ENCODE measurements at regions not wholly inside any gene's neighbourhood (a gene's known extent, or its start where the extent isn't known, plus 50 kb on each side); places are given as distances from the start of the nearest gene placed in this dataset.

DNA sequence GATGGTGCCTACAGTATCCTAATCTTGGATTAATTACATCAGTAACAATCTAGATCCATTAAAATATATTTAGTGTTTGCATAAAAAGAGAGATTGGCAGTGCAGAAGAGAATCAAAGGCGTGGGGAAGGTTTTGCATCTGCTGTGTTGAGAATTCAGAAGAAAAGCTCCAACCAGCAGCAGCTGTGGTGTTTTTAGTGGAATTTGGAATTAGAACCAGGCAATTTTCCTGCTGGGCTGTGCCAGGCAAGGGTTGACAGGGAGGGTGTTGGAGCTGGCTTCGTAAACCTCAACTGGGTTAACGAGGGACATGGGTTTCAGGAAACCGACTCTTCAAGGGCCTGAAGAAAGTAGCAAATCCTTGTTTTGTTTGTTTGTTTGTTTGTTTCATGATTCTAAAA lies 107.8 kb upstream of the WSCD1 start:
- DNase-seq = no peak
- Histone ChIP-seq H3F3A (ENCODE audit: insufficient read depth, low read depth) (no peaks in the 10 kb centered on the region), H3K9me2 (ENCODE audit: insufficient read depth) (no peaks in the 10 kb centered on the region; the same call in 1 of the 2 replicates), H3K9me3 (ENCODE audit: insufficient read depth, low read depth) (no peaks in the 10 kb centered on the region; the same call in 1 of the 2 replicates), H3K4me2 (no peak overlapping the region), H2AFZ (no peak overlapping the region), H4K20me1 (ENCODE audit: insufficient read depth) (no peaks in the 10 kb centered on the region), H3K79me2 (ENCODE audit: low read depth) (no peaks in the 10 kb centered on the region), H3K27me3 (ENCODE audit: insufficient read depth, low read depth) (peaks cover 67% of the 10 kb centered on the region), H3K4me3 (no peak overlapping the region), H3K36me3 (ENCODE audit: low read depth) (no peaks in the 10 kb centered on the region), H3K4me1 (replicated peaks; ENCODE audit: insufficient read depth) (no peaks in the 10 kb centered on the region), H3K27ac (no peak overlapping the region)
- ChIA-PET CTCF (no interaction called here), POLR2A (ENCODE audit: unreplicated experiment) (no interaction called here)
- BruUV-seq (replicated peaks) = no TSS peak
- intact Hi-C loops (cut with micrococcal nuclease; ENCODE audit: unreplicated experiment) = no loop called here
- TF ChIP-seq, protein P1, sequence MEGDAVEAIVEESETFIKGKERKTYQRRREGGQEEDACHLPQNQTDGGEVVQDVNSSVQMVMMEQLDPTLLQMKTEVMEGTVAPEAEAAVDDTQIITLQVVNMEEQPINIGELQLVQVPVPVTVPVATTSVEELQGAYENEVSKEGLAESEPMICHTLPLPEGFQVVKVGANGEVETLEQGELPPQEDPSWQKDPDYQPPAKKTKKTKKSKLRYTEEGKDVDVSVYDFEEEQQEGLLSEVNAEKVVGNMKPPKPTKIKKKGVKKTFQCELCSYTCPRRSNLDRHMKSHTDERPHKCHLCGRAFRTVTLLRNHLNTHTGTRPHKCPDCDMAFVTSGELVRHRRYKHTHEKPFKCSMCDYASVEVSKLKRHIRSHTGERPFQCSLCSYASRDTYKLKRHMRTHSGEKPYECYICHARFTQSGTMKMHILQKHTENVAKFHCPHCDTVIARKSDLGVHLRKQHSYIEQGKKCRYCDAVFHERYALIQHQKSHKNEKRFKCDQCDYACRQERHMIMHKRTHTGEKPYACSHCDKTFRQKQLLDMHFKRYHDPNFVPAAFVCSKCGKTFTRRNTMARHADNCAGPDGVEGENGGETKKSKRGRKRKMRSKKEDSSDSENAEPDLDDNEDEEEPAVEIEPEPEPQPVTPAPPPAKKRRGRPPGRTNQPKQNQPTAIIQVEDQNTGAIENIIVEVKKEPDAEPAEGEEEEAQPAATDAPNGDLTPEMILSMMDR (conservative IDR thresholded peaks at IDR 0.05) = no peak
- no peak for TF ChIP-seq EZH2 (IDR thresholded peaks at IDR 0.05; ENCODE audit: low read depth)

DNA sequence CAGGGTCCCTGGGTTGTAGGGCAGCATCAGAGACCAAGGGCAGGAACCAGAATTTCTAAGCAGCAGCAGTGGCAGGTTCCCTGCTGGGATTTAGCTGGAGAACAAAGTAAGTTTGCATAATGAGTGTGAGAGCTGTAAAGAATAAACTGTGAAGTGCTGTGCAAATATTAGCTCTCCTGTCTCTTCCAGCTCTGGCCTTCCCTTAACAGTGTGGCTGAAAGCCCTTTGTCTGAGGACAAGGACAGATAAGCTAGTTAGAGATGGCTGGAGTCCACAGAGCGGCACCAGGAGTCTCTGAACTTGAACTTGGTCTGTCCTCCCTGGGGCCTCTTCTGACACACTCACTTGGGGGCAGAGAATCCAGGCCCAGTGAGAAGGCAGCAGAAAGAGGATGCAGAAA lies 98.2 kb upstream of the WSCD1 start:
- no peaks in the 10 kb centered on the region for H3K4me1 ChIP-seq (replicated peaks; ENCODE audit: insufficient read depth)
- peaks cover 55% of the 10 kb centered on the region for H3K27me3 ChIP-seq (ENCODE audit: insufficient read depth, low read depth)
- no peaks in the 10 kb centered on the region for H4K20me1 ChIP-seq (ENCODE audit: insufficient read depth)
- no peaks in the 10 kb centered on the region for H3K9me2 ChIP-seq (ENCODE audit: insufficient read depth)
- no peak for TF ChIP-seq EZH2 (IDR thresholded peaks at IDR 0.05; ENCODE audit: low read depth)
- no peak overlapping the region for H3K4me2 ChIP-seq
- no peak overlapping the region for H3K4me3 ChIP-seq
- intact Hi-C loops (cut with micrococcal nuclease; ENCODE audit: unreplicated experiment) = no loop called here
- no TSS peak for BruUV-seq (replicated peaks)
- H3K79me2 ChIP-seq (ENCODE audit: low read depth) = no peaks in the 10 kb centered on the region
- no peaks in the 10 kb centered on the region for H3K36me3 ChIP-seq (ENCODE audit: low read depth)
- no peak overlapping the region for H2AFZ ChIP-seq
- no peaks in the 10 kb centered on the region for H3F3A ChIP-seq (ENCODE audit: insufficient read depth, low read depth)
- no peak overlapping the region for H3K27ac ChIP-seq
- POLR2A ChIA-PET (ENCODE audit: unreplicated experiment) = no interaction called here
- CTCF ChIA-PET = interaction anchor here (0.6 kb wide), 1 partner anchor 1034 kb away, joined by 17 read pairs; no protein-coding TSS in a partner anchor
- no peaks in the 10 kb centered on the region for H3K9me3 ChIP-seq (ENCODE audit: insufficient read depth, low read depth)
- no peak for DNase-seq

DNA sequence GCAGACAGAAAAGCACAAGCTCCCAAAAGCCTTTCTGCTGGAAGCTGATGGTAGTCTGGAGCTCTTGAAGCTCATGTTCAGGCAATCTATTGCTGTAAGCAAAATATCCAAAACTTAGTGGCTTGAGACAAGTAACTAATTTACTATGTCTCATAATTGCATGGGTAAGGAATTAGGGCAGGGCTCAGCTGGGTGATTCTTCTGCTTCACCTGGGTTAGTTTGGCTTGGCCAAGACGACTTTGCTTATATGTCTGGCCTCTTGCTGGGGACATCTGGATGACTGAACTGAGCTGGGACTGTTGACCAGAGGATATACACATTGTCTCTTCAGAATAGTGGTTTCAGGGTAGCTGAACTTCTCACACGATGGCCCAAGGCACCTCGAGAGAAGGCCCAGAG lies 96.8 kb upstream of the WSCD1 start:
- H3K79me2 ChIP-seq (ENCODE audit: low read depth) = no peaks in the 10 kb centered on the region
- no peaks in the 10 kb centered on the region for H3K36me3 ChIP-seq (ENCODE audit: low read depth)
- H3K4me1 ChIP-seq (replicated peaks; ENCODE audit: insufficient read depth) = no peaks in the 10 kb centered on the region
- H3K9me2 ChIP-seq (ENCODE audit: insufficient read depth) = no peaks in the 10 kb centered on the region; the same call in 1 of the 2 replicates
- H3K27ac ChIP-seq = no peak overlapping the region
- ChIA-PET CTCF (no interaction called here), POLR2A (ENCODE audit: unreplicated experiment) (no interaction called here)
- peaks cover 64% of the 10 kb centered on the region for H3K27me3 ChIP-seq (ENCODE audit: insufficient read depth, low read depth)
- intact Hi-C loops (cut with micrococcal nuclease; ENCODE audit: unreplicated experiment) = no loop called here
- H4K20me1 ChIP-seq (ENCODE audit: insufficient read depth) = no peaks in the 10 kb centered on the region
- no peak overlapping the region for H3K4me2 ChIP-seq
- H3F3A ChIP-seq (ENCODE audit: insufficient read depth, low read depth) = no peaks in the 10 kb centered on the region
- no peak overlapping the region for H2AFZ ChIP-seq
- no peak overlapping the region for H3K4me3 ChIP-seq
- no TSS peak for BruUV-seq (replicated peaks)
- DNase-seq = no peak
- H3K9me3 ChIP-seq (ENCODE audit: insufficient read depth, low read depth) = no peaks in the 10 kb centered on the region
- TF ChIP-seq, protein P1 (conservative IDR thresholded peaks at IDR 0.05) = no peak
- no peak for TF ChIP-seq EZH2 (IDR thresholded peaks at IDR 0.05; ENCODE audit: low read depth)

DNA sequence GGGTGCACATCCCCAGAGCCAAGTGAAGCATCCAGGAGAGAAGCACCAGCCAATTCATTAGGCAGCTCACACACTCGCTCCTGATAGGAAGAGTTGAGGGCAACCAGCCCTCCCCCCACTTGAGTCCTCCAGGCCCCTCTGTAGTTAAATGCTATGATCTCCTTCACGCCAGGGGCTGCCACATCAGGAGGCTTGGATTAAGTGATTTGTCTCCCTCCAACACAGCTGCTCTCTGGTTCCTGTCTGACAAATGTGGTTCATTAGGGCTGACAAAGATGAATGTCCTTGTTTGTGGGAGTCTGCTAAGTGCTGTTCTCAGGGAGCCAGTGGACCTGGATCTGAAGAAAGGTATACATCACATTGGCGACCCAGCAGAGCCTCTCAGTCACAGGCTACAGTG lies 94.5 kb upstream of the WSCD1 start:
- CTCF ChIA-PET = no interaction called here

More for the DNA sequence above, 94.5 kb upstream of the WSCD1 start:
- POLR2A ChIA-PET (ENCODE audit: unreplicated experiment) = no interaction called here
- Histone ChIP-seq H3K4me2 (no peak overlapping the region), H2AFZ (no peak overlapping the region), H3K9me3 (ENCODE audit: insufficient read depth, low read depth) (no peaks in the 10 kb centered on the region), H3K4me1 (replicated peaks; ENCODE audit: insufficient read depth) (no peaks in the 10 kb centered on the region), H3K79me2 (ENCODE audit: low read depth) (no peaks in the 10 kb centered on the region), H3K9me2 (ENCODE audit: insufficient read depth) (no peaks in the 10 kb centered on the region; the same call in 1 of the 2 replicates), H3F3A (ENCODE audit: insufficient read depth, low read depth) (no peaks in the 10 kb centered on the region), H3K4me3 (no peak overlapping the region), H3K36me3 (ENCODE audit: low read depth) (no peaks in the 10 kb centered on the region), H3K27ac (no peak overlapping the region), H3K27me3 (ENCODE audit: insufficient read depth, low read depth) (peaks cover 82% of the 10 kb centered on the region), H4K20me1 (ENCODE audit: insufficient read depth) (no peaks in the 10 kb centered on the region)
- no peak for DNase-seq
- intact Hi-C loops (cut with micrococcal nuclease; ENCODE audit: unreplicated experiment) = no loop called here
- TF ChIP-seq, protein P1 (conservative IDR thresholded peaks at IDR 0.05) = no peak
- TF ChIP-seq EZH2 (IDR thresholded peaks at IDR 0.05; ENCODE audit: low read depth) = no peak
- BruUV-seq (replicated peaks) = no TSS peak
